Nephron progenitor cell (in vitro differentiated cells): ENCODE measurements at regions not wholly inside any gene's neighbourhood (a gene's known extent, or its start where the extent isn't known, plus 50 kb on each side); places are given as distances from the start of the nearest gene placed in this dataset.

Experiments
- DNase-seq: peaks from one replicate; pipeline ENCODE4 v3.0.0; 2021
- H3K27ac Mint-ChIP-seq: 2 replicates; pipeline ENCODE4 v1.8.0; 2021; ENCODE audit warnings: mild to moderate bottlenecking, moderate library complexity, mixed read lengths
- H3K27me3 Mint-ChIP-seq: 2 replicates; pipeline ENCODE4 v1.8.0; 2021; ENCODE audit warnings: mild to moderate bottlenecking, low read depth, mixed read lengths; ENCODE audit not compliant: poor library complexity
- H3K36me3 Mint-ChIP-seq: 2 replicates; pipeline ENCODE4 v1.8.0; 2021; ENCODE audit warnings: low read depth, mixed read lengths
- H3K4me1 Mint-ChIP-seq: 2 replicates; pipeline ENCODE4 v1.8.0; 2021; ENCODE audit warnings: mixed read lengths
- H3K4me3 Mint-ChIP-seq: 2 replicates; pipeline ENCODE4 v1.8.0; 2021; ENCODE audit warnings: mild to moderate bottlenecking, moderate library complexity, mixed read lengths
- H3K9me3 Mint-ChIP-seq: 2 replicates; pipeline ENCODE4 v1.8.0; 2021; ENCODE audit warnings: mild to moderate bottlenecking, moderate library complexity, mixed read lengths
- CTCF ChIP-seq: fragments of 200-600 bp; sonication (generic); IDR thresholded peaks from 2 replicates; pipeline ENCODE4 v1.5.0; 2021; ENCODE audit warnings: antibody characterized with exemption

GRCh38 chr3:170712798-170713197, 126.9 kb upstream of the SLC7A14 start:
- TF ChIP-seq CTCF: no peak
- H3K36me3 Mint-ChIP-seq: peaks cover 22% of the 10 kb centered on the region
- DNase-seq: no peak
- H3K4me3 Mint-ChIP-seq: no peak overlapping the region
- H3K4me1 Mint-ChIP-seq: no peaks in the 10 kb centered on the region
- H3K27me3 Mint-ChIP-seq: no peaks in the 10 kb centered on the region
- H3K27ac Mint-ChIP-seq: no peak overlapping the region
- peaks cover 43% of the 10 kb centered on the region for H3K9me3 Mint-ChIP-seq

GRCh38 chr3:170712336-170712735, 126.5 kb upstream of the SLC7A14 start:
- Mint-ChIP-seq H3K4me1 (no peaks in the 10 kb centered on the region), H3K36me3 (peaks cover 23% of the 10 kb centered on the region), H3K27ac (no peak overlapping the region), H3K9me3 (peaks cover 47% of the 10 kb centered on the region), H3K4me3 (no peak overlapping the region), H3K27me3 (no peaks in the 10 kb centered on the region)
- DNase-seq: no peak
- TF ChIP-seq CTCF: no peak

- Mint-ChIP-seq H3K27ac (no peak overlapping the region), H3K4me3 (no peak overlapping the region), H3K36me3 (peaks cover 23% of the 10 kb centered on the region), H3K4me1 (no peaks in the 10 kb centered on the region), H3K27me3 (no peaks in the 10 kb centered on the region), H3K9me3 (peaks cover 47% of the 10 kb centered on the region)
- TF ChIP-seq CTCF: no peak
- no peak for DNase-seq
These were observed 125.9 kb upstream of the SLC7A14 start for GRCh38 chr3:170711786-170712185.

GRCh38 chr3:170709046-170709445, 123.2 kb upstream of the SLC7A14 start:
- Mint-ChIP-seq H3K4me3 (no peak overlapping the region), H3K36me3 (peaks cover 23% of the 10 kb centered on the region), H3K9me3 (peaks cover 35% of the 10 kb centered on the region), H3K4me1 (peaks cover 6% of the 10 kb centered on the region), H3K27ac (no peak overlapping the region), H3K27me3 (no peaks in the 10 kb centered on the region)
- no peak for TF ChIP-seq CTCF
- DNase-seq: no peak

- Mint-ChIP-seq H3K36me3 (peaks cover 23% of the 10 kb centered on the region), H3K4me1 (peaks cover 6% of the 10 kb centered on the region), H3K27me3 (no peaks in the 10 kb centered on the region), H3K27ac (no peak overlapping the region), H3K9me3 (peaks cover 35% of the 10 kb centered on the region), H3K4me3 (no peak overlapping the region)
- no peak for TF ChIP-seq CTCF
- no peak for DNase-seq
These were observed 122.0 kb upstream of the SLC7A14 start for GRCh38 chr3:170707899-170708298.

GRCh38 chr3:170705131-170705530, 119.3 kb upstream of the SLC7A14 start:
- Mint-ChIP-seq H3K27ac (no peak overlapping the region), H3K9me3 (peaks cover 20% of the 10 kb centered on the region), H3K36me3 (peaks cover 17% of the 10 kb centered on the region), H3K4me1 (peaks cover 16% of the 10 kb centered on the region), H3K27me3 (no peaks in the 10 kb centered on the region), H3K4me3 (no peak overlapping the region)
- no peak for DNase-seq
- TF ChIP-seq CTCF: no peak
